ENCODE measurements at regions not wholly inside any gene's neighbourhood (a gene's known extent, or its start where the extent isn't known, plus 50 kb on each side); places are given as distances from the start of the nearest gene placed in this dataset.

DNA sequence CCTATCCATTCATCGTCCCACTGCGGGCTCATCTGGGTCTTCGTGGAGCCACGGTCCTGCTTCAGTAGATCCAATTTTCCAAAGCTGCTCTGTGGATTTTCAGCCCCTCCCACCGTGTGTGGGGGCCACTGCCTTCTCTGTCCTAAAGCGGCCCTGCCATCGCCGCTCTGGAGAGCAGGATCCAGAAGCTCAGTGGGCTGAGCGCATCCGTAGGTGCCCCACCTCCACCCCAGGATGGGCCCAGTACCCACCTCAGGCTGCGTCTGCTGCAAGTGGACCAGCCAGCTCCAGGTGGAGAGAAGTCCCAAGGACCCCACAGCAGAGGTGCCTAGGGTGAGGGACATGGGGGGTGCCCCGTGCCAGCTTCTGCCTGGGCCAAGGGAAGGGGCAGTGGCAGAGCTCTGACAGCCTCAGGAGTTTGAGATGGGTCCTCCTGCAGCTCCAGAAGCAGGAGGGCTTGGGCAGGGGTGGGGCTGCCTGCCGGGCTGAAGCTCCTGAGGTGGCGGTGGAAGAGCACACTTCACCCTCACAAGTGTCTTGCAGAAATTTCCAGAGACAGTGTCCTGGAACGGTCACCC, 148.1 kb upstream of the C14orf180 start:
- DNase-seq = no peak

DNA sequence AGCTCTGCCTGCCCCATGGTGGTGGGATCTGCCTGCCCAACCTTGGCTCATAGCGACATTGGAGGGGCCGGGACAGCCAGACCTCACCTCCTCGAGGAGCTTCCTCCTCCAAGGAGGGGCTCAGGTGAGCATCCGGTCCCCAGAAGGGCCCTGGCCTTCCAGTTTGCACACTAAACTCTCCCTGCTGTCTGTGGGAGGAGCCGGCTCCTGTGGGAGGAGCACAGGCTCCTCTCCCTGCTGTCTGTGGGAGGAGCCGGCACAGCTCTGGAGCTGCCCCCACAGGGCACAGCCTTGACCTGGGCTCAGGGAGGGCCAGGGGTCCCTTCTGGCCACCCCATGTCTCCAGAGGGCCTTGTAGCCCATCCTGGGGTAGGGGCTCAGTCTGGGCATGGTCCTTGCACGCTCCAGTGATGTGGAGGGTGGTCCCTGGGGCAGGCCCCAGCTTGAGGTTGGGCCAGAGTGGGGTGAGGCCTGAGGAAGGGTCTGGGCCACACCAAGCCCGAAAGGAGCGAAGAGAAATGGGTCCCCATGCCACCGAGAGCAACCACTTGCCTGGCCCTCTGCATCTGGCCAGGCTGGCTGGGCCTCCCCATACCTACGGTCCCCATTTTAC, 147.5 kb upstream of the C14orf180 start:
- no peak for DNase-seq

DNA sequence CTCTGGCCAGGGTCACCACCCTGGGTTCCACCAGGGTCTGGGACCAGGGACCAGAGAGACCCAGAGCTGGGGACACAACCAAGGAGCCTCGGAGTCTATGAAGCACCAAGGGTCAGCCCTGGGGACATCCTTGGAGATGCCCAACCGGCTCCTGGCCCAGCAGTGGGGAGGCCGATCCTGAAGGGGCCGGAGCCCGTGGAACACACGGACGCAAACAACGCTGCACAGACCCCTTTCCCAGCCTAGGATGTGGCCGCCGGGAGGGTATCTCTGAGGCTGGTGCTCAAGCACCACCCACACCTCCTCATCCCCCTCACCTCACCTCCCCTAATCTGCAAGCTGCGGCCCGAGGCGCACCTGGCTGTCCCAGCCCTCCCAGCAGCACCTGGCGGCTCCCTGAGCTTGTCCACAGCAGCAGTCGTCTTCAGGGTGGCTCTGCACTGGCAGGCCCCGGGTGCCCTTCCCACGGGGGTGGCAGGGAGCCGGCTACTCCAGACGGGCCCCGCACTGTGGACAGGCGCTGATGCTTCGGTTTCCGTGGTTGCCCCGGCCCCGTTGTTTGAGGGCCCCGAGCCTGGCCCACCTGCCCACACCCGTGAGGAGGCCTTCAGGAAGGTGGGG, 146.8 kb upstream of the C14orf180 start:
- DNase-seq = no peak

DNA sequence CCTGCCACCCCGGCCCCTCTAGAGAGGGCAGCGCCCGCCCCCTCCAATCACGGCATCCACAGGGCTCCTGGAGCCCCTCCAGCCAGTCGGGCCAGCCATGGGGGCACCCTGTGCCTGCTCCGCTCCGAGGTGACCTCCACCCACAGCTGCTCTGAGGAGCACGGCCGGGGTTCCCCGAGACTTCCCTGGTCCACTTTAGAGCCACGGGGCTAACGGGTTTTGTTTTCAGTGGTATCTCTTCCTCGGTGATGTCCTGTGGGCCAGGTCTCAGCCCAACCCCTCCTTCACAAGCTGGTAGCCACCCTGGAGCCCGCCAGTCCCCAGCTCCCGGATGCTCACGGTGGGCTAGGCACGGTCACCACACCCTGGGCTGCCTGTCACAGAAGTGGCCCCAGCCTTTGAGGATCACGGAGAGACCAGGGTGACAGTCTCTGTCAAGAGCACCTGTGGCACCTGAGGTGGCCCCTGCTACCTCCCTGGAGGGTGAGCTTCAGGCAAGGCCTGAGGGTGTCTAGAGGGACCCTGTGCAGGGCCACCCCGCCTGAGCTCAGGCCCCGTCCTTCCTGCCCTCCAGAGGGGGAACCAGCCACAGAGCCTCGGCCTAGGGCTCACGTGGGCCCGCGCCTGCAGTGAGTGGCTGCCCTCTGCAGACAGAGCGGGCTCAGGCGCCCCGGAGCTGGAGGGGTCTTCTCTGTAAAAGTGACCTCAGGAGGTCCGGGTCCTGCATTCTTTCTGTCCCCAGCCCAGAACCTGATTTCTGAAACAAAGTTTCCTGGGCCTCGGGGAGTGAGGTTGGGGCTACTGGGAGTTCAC, 146.0 kb upstream of the C14orf180 start:
- no peak for DNase-seq

DNA sequence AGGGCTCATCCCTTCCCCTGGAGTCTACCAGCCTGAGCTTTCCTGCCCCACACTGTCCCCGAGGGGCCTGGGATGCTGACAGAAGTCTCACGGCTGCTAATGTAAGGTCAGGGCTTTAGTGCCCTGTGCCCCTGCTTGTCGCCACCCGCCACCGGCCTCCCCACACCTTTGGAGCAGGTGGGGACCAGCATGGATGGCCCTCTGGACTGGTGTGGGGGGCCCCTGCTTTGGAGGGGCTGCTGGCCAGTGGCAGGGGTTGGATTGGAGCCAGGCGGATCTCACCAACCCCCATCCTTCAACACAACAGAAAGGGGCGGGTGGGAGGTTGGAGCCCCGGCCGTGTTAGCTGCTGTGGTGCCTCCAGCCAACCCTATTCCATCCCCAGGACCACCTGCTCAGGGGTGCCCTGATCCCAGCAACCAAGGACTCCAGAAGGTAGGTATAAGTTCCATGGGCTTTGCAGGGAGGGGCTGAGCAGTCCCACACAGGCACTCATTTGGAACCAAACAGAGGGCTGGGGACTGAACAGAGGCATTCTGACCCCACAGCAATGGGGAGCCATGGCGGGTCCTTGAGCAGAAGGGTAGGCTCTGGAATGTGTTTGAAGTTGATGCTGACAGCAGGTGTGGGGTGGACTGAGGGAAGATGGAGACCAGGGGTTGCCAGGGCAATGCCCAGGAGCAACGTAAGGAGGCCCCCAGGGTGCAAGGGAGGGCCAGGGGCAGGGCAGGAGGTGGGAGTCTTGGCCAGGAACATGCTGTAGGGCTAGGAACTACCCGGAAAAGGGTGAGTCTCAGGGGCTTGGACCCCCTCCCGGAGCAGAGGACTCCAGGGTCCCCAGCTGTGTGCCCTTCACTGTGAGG, 145.1 kb upstream of the C14orf180 start:
- DNase-seq = no peak

DNA sequence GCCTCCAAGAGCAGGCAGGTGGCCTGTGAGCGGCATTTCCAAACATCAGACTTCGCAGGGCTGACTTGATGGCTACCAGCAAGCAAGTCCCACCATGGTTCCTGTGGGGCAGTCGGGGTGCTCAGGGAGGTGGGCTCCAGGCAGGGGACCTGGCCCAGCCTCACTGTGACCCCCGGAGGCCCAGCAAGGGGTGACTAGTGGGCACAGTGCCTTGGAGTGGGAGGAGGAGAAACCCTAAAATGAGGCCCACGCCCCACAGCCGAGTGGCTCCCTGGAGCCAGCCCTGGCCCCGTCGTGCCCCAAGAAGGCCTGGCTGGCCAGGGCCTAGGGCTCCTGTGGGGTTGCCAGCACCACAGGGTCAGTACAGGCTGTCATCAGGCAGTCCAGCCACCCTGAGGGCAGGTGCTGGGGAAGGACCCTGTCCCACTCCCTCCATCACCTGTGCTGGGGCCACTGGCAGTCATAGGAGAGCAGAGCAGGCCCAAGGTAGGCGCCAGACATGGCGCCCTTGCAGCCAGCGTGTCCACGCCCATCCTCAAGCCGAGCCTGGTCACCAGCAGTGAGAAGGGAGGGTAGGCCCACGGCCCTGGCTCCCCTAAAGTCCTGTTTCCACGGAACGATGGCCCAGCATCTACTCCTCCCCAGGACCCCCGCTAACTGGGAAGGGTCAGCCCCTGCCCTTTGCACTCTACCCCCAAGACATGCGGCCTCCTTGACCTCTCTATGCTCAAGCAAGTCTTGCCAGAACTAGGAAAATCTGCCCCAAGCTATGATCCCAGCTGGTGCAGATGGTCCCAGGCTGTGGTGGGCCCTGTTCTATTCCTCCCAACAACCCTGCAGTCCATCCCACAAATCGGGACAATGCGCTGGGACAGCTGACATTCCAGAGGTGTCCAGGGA, 144.2 kb upstream of the C14orf180 start:
- no peak for DNase-seq

DNA sequence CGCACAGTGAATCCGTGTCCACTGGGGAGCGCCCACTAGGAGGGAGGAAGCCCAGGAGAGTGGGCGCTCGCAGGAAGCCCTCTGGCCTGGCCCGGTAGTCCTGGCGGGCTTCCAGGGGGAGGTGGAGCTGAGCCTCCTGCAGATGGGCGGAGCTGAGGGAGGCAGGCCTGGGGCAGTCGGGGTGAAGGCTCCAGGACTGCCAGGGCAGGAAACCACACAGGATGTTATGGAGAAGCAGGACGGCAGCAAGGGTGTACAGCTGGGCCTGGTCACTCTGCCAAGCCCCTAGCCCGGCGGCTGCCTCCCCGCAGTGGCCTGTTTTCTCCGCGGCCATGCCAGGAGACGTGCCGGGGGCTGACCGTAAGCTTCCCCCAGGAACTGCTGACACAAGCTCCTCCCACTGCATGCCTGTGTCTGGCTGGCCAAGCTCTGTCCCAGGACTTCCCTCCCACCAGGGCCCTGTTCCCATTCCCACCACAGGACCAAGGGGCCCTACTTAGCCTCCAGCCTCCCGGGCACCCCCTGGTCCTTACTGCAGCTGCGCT, 143.4 kb upstream of the C14orf180 start:
- no peak for DNase-seq

DNA sequence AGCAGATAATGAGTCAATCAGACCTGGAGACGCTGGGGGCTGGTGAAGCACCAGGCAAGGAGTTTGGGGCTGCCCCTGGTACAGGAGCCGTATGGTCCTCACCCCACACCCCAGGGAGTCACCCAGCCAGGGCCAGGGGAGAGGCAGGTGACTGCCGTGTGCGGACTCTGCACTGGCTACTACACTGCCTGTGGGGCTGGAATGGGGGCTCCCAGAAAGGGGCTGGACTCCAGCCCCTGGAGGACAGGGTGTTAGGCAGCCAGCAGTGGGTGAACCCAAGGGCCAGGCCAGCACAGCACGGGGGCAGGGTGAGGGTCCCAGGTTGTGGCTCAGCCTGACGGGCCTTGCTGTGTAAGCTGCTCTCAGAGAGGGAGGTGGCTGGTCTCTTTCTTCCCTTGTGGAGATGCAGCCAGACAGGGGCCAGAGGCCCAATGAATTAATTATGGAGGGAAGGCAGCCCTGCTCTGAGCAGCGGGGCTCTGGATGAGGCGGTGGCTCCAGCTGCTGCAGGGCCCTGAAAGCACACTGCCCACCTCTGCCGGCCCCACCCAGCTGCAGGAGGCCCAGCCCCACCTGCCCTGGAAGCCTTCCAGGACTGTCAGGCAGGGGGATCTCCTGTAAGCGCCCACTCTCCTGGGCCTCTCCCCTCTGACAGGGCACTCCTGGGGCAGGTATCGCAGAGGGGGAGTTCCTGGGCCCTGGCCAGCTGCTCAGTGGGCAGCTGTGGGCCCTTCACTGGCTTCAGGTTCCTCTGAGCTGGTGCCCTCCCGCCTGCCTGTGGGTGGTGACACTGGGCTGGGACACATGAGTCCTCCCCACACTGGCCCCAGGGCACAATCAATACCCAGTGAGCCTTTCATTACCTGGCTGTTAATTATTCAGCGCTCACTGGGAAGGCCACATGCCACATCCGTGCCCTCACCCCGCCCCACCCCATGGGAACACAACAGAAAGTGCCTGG, 142.5 kb upstream of the C14orf180 start:
- DNase-seq = no peak

DNA sequence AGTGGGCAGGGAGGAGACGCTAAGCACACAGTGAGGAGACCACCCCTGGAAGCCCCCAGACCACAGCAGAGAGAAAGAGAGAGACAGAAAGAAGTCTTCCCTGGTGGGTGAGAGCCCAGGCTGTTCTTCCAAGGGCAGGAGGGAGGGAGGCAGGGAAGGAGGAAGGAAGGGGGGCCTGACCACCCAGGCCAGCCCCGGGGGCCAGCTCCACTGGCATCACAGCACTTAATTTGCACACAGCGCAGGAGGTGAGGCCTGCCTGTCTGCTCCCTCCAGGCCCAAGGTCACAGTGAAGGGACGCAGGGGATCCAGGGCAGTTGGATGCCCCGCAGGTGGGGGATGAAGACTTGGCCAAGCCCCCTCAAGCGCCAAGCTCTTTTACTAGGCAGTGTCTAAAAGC, 141.9 kb upstream of the C14orf180 start:
- no peak for DNase-seq

DNA sequence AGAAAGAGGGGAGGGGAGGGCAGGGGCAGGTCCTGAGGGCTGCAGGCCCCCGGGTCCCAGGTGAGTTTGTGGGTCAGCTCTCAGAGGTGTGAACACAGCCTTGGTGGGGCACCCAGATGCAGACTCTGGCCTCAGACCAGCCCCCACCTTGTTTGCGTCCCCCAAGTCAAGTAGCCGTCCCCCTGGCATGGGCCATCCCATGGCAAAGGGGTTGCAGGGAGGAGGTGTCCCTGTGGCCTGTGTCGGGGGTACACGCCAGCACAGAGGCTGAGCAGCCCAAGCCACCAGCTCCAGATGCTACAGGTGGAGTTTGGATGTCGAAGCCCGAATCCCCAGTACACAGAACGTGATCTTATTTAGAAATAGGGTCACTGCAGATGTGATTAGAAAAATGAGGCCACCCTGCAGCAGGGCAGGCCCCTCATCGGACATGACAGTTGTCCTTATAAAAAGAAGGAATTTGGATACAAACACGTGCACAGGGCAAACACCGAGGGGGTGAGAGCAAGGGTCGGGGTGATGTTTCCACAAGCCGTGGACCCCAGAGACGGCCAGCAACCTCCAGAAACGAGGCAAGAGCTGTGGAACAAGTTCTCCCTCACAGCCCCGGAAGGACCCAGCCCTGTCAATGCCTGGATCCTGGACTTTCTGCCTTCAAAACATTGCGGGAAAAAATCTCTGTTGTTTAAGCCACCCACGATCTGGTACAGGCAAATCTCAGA, 141.2 kb upstream of the C14orf180 start:
- DNase-seq = no peak

DNA sequence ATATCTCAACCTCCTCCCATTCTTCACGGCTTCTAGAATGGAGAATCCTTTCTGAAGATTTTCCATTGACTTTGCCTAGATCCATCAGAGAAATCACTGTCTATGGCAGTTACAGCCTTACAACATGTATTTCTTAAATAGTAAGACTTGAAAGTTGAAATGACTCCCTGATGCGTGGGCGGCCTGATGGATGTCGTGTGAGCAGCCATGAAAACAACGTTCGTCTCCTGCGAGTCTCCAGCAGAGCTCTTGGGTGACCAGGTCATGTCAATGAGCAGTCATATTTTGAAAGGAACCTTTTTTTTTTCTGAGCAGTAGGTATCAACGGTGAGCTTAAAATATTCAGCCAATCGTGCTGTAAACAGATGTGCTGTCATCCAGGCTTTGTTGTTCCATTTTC, 139.9 kb upstream of the C14orf180 start:
- no peak for DNase-seq

DNA sequence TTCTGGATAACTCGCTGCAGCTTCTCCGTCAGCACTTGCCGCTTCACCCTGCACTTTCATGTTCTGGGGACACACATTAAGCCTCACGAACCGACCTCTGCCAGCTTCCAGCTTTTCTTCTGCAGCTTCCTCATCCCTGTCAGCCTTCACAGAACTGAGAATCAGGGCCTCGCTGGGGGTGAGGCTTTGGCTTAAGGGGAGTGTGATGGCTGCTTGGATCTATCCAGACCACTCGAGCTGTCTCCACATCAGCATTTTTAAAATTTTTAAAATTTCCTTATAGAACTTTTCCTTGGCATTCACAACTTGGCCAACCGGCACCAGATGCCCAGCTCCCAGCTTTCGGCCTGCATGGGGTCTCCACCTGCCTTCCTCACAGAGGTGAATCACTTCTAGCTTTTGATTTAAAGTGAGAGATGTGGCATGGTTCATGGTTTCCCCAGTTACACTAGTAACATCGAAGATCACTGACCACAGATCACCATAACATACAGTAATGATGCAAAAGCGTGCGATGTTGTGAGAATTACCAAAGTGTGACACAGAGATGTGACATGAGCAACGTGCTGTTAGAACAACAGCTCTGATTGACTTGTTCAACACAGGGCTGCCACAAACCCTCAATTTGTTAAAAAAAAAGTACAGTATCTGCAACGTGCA, 139.1 kb upstream of the C14orf180 start:
- no peak for DNase-seq

DNA sequence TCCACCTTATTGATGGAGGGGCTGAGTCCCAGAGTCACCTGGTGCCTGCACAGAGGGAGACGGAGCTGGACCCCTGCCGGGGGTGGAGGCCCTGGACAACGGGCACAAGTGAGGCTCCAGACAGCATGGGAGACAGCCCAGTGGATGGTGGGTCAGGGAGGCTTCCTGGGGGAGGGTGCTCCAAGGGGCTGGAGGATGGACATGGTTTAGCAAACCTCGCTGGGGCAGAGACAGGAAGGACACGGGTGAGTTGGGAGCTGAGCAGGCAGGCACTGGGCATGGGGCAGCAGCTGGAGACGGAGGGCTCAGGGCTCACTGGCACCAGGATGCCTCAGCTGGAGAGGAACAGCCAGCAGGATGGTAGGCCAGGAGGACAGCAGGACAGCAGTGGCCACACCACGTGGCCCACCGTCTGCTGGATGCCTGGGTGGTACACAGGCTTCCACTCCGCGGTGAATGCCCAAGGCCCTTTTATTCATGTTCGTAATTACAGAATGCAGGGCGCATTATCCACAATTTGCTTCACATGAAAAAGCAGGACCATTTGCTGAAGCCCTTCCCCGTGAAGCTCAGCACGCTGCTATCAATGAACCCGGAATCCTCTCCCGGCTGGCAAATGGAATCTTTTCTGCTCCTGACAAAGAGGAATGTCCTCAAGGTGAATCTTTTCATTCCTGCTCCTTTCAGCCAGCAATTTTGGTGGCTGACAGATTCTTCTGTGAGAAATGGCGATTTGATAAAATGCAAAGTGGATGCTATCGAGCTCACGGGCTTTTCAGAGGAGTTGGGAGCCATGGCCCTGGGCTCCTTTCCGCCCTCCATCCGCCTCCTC, 138.1 kb upstream of the C14orf180 start:
- DNase-seq = no peak

DNA sequence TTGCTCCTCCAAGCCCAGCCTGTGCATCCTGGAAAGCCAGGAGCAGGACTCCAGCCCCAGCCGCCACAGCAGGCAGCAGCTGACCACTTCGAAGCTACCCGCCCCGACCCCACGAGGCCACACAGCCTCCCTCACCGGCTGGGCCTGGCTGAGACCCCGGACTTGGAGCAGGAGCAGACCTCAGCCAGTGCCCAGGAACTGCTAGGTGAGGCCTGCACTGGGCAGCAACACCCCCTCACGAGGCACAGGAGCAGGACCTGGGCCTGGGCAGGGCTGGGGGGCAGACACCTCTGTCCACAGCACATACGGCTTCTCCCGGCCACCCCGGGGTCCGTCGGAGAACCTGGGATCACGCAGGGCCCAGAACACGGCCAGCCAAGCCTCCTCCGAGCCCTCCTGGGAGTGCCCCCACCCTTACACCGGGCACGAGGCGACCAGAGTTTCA, 137.4 kb upstream of the C14orf180 start:
- no peak for DNase-seq

DNA sequence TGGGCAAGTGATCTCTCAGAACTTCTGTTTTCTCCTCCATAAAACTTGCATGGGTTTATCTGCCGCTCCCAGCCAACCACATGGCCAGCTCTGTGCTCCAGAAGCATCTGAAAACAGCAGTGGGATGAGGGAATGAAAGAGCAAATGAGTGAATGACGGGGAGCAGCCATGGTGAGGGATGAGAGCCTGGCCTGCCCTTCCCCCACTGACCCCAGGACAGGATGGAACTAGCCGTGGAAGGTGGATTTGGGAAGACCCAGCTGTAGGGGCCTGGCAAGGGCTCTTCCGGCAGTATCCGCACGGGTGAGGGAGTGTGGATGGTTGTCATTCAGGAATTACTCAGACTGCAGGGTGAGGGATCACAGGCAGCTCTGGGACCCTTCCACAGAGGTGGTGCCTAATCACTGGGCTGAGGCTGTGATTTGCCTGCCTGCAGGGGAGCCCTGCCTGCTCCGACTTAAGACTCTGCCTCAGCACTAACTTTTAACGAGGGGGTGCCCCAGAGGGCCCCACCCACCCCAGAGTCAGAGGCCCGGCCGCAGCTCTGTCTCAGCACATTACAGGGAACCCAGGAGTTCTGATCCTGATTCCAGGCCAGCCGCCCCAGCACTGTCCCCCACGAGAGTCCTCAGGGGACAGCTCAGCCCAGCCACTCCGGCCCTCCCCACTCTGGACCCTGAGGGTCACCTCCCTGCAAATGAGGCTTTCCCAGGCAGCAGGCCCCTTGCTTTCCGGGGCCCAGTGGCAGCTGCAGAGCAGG, 136.8 kb upstream of the C14orf180 start:
- DNase-seq = no peak

DNA sequence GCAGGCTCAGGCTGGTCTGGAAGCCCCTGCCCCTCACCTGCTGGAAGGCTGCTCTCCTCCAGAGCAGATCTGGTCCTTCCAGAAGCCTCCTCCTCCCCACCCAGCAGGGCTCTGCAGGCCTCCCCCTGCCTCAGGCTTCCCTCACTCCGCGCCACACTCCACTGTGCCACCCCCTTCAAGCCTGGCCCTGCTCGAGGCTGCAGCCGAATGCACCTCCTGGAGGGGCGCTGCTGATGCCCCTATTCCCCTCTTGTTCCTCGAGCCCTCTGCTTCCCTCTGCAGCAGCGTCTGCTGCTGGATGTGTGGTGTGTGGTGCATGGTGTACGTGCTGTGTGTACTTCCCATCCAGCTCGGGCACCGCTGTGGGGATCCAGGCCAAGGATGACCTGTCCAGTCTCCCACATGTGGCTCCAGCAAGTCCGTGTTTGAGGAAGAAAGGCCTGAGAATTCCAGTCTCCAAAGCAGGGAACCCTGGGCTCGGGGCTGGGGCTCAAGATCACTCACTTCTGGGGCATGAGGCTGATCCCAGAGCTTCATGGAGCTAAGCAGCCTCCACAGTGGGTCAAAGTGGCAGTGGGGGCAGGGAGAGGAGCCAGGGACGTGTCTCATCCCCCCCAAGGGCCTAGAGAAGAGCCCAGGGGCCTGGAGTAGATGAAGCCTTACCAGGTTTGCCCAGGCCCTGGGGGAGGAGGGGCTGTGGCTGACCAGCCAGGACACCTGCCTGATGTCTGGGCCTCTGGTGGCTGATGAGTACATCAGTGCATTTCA, 136.0 kb upstream of the C14orf180 start:
- no peak for DNase-seq
